IMR-90 (cell line): ENCODE measurements at regions not wholly inside any gene's neighbourhood (a gene's known extent, or its start where the extent isn't known, plus 50 kb on each side); places are given as distances from the start of the nearest gene placed in this dataset.

Source experiments
- CEBPB ChIP-seq: IDR thresholded peaks from 2 replicates; pipeline ENCODE4 v1.6.1; 2012; ENCODE audit warnings: low read depth, low read length, improper control_type of control experiment
- CHD1 ChIP-seq: IDR thresholded peaks from 2 replicates; pipeline ENCODE4 v1.6.1; 2012; ENCODE audit warnings: low read depth, low read length, improper control_type of control experiment
- CTCF ChIP-seq: conservative IDR thresholded peaks from 2 replicates; pipeline ENCODE4 v1.5.1; 2012; ENCODE audit warnings: mild to moderate bottlenecking, low read depth, low read length, improper control_type of control experiment
- ELK1 ChIP-seq: fragments of 150-350 bp; IDR thresholded peaks from 2 replicates; pipeline ENCODE4 v1.6.1; 2016; ENCODE audit warnings: low read depth, mild to moderate bottlenecking, low read length, moderate library complexity, borderline replicate concordance
- MAFK ChIP-seq: IDR thresholded peaks from 2 replicates; pipeline ENCODE4 v1.6.1; 2012; ENCODE audit warnings: low read depth, low read length, improper control_type of control experiment
- MAZ ChIP-seq: IDR thresholded peaks from 2 replicates; pipeline ENCODE4 v1.6.1; 2012; ENCODE audit warnings: low read depth, mild to moderate bottlenecking, low read length, improper control_type of control experiment, moderate library complexity, borderline replicate concordance
- MXI1 ChIP-seq: IDR thresholded peaks from 2 replicates; pipeline ENCODE4 v1.6.1; 2012; ENCODE audit warnings: low read depth, mild to moderate bottlenecking, low read length, moderate library complexity, borderline replicate concordance
- NFE2L2 ChIP-seq: fragments of 150-350 bp; IDR thresholded peaks from 2 replicates; pipeline ENCODE4 v1.6.1; 2016; ENCODE audit warnings: low read depth, mild to moderate bottlenecking, low read length
- POLR2A ChIP-seq: IDR thresholded peaks from 2 replicates; pipeline ENCODE4 v1.6.1; 2012; ENCODE audit warnings: mild to moderate bottlenecking, low read depth, low read length
- RAD21 ChIP-seq: IDR thresholded peaks from 2 replicates; pipeline ENCODE4 v1.6.1; 2012; ENCODE audit warnings: low read length, improper control_type of control experiment
- RCOR1 ChIP-seq: IDR thresholded peaks from 2 replicates; pipeline ENCODE4 v1.6.1; 2012; ENCODE audit warnings: mild to moderate bottlenecking, low read length, improper control_type of control experiment; ENCODE audit not compliant: insufficient replicate concordance
- RFX5 ChIP-seq: IDR thresholded peaks from 2 replicates; pipeline ENCODE4 v1.8.0; 2012; ENCODE audit warnings: low read depth, mild to moderate bottlenecking, low read length, moderate library complexity
- SMC3 ChIP-seq: fragments of 150-350 bp; IDR thresholded peaks from 2 replicates; pipeline ENCODE4 v1.6.1; 2016; ENCODE audit warnings: low read depth, mild to moderate bottlenecking, antibody characterized with exemption, low read length, moderate library complexity
- USF2 ChIP-seq: fragments of 150-350 bp; IDR thresholded peaks from 2 replicates; pipeline ENCODE4 v1.6.1; 2017; ENCODE audit warnings: mild to moderate bottlenecking, antibody characterized with exemption, low read length, low read depth

- TF ChIP-seq CTCF: no peak
- no peak for TF ChIP-seq RAD21
- TF ChIP-seq MAFK: no peak
- no peak for TF ChIP-seq CEBPB
- TF ChIP-seq MAZ: no peak
- no peak for TF ChIP-seq USF2
- TF ChIP-seq POLR2A: no peak
- TF ChIP-seq RFX5: no peak
- TF ChIP-seq ELK1: no peak
- no peak for TF ChIP-seq RCOR1
- TF ChIP-seq MXI1: no peak
- TF ChIP-seq NFE2L2: no peak
- TF ChIP-seq SMC3: no peak
- TF ChIP-seq CHD1: no peak
Observed at GRCh38 chr6:139436957-139437348, 62.5 kb upstream of the CITED2 start.
